CD14-positive monocyte (primary cell): ENCODE measurements at regions not wholly inside any gene's neighbourhood (a gene's known extent, or its start where the extent isn't known, plus 50 kb on each side); places are given as distances from the start of the nearest gene placed in this dataset.

Experiments used
- DNase-seq, 3 donors: peaks; one replicate each; pipeline ENCODE4 v3.0.0-alpha.2; 2011 to 2022
- H2AFZ ChIP-seq: 2 replicates; pipeline ENCODE4 v1.6.0; 2012; ENCODE audit warnings: mild to moderate bottlenecking, low read depth, low read length, inconsistent platforms; ENCODE audit not compliant: insufficient read depth, poor library complexity, severe bottlenecking
- H3K27ac ChIP-seq, 2 donors: 1 replicate in 1 of 2; 2 replicates in 1 of 2; pipeline ENCODE4 v1.5.1; 2012 to 2013; ENCODE audit warnings: low read length in 2 of 2, control low read depth in 1 of 2, inconsistent platforms in 1 of 2, low read depth in 1 of 2, mild to moderate bottlenecking in 1 of 2
- H3K27me3 ChIP-seq, 2 donors: one replicate each; pipeline versions ENCODE4 v1.6.0 to v1.6.1; 2011 to 2013; ENCODE audit warnings: low read length in 2 of 2; ENCODE audit not compliant: control insufficient read depth in 2 of 2, insufficient read depth in 2 of 2
- H3K36me3 ChIP-seq, 2 donors: replicated peaks in 1 of 2; 1 replicate in 1 of 2; 2 replicates in 1 of 2; pipeline versions ENCODE4 v1.5.1 to v1.6.1; 2012 to 2013; ENCODE audit warnings: low read length in 2 of 2, control low read depth in 1 of 2, inconsistent platforms in 1 of 2, mild to moderate bottlenecking in 1 of 2; ENCODE audit not compliant: insufficient read depth in 2 of 2, control insufficient read depth in 1 of 2
- H3K4me1 ChIP-seq, 2 donors: 1 replicate in 1 of 2; 2 replicates in 1 of 2; pipeline versions ENCODE4 v1.5.1 to v1.6.1; 2012 to 2013; ENCODE audit warnings: low read length in 2 of 2, control low read depth in 1 of 2, inconsistent platforms in 1 of 2, mild to moderate bottlenecking in 1 of 2, moderate library complexity in 1 of 2; ENCODE audit not compliant: insufficient read depth in 2 of 2, control insufficient read depth in 1 of 2
- H3K4me2 ChIP-seq: replicated peaks from 2 replicates; pipeline ENCODE3; 2012; ENCODE audit warnings: low read length, moderate library complexity, mild to moderate bottlenecking; ENCODE audit not compliant: poor library complexity, severe bottlenecking; ENCODE audit errors: extremely low read depth
- H3K4me3 ChIP-seq, 3 experiments: fragments of 200-600 bp in 1 of 3; sonication (generic) in 1 of 3; replicated peaks in 1 of 3; 1 replicate in 2 of 3; 2 replicates in 1 of 3; pipeline ENCODE4 v1.5.1; 2011 to 2013; ENCODE audit warnings: low read length in 3 of 3, mild to moderate bottlenecking in 3 of 3, control low read depth in 2 of 3, low read depth in 2 of 3, inconsistent platforms in 1 of 3, moderate library complexity in 1 of 3
- H3K79me2 ChIP-seq: 2 replicates; pipeline ENCODE4 v1.6.0; 2012; ENCODE audit warnings: mild to moderate bottlenecking, control low read depth, inconsistent platforms, low read length, moderate library complexity; ENCODE audit not compliant: insufficient read depth
- H3K9ac ChIP-seq: 2 replicates; pipeline ENCODE4 v1.6.0; 2017; ENCODE audit warnings: low read length, mild to moderate bottlenecking; ENCODE audit not compliant: insufficient read depth, poor library complexity, severe bottlenecking
- H3K9me3 ChIP-seq, 2 donors: replicated peaks in 1 of 2; 1 replicate in 1 of 2; 2 replicates in 1 of 2; pipeline versions ENCODE4 v1.5.1 to v1.6.1; 2012 to 2013; ENCODE audit warnings: low read length in 2 of 2, control low read depth in 1 of 2; ENCODE audit not compliant: control insufficient read depth in 1 of 2, insufficient read depth in 1 of 2
- H4K20me1 ChIP-seq: 2 replicates; pipeline ENCODE4 v1.6.0; 2012; ENCODE audit warnings: mild to moderate bottlenecking, low read length, control low read depth, moderate library complexity; ENCODE audit not compliant: insufficient read depth
- H3K27ac Mint-ChIP-seq, 7 donors: one replicate each; pipeline ENCODE4 v1.8.0; 2020; ENCODE audit warnings: mild to moderate bottlenecking in 7 of 7, mixed read lengths in 7 of 7, moderate library complexity in 6 of 7, inconsistent platforms in 2 of 7
- H3K27me3 Mint-ChIP-seq, 3 donors: one replicate each; pipeline ENCODE4 v1.8.0; 2021 to 2022; ENCODE audit warnings: low read depth in 3 of 3, mild to moderate bottlenecking in 3 of 3, mixed read lengths in 3 of 3, moderate library complexity in 3 of 3, inconsistent platforms in 1 of 3
- H3K36me3 Mint-ChIP-seq, 2 donors: one replicate each; pipeline ENCODE4 v1.8.0; 2020; ENCODE audit warnings: mixed read lengths in 2 of 2, inconsistent platforms in 1 of 2, mild to moderate bottlenecking in 1 of 2
- H3K4me1 Mint-ChIP-seq: one replicate; pipeline ENCODE4 v1.8.0; 2020; ENCODE audit warnings: mild to moderate bottlenecking, mixed read lengths
- H3K4me3 Mint-ChIP-seq, 2 donors: one replicate each; pipeline ENCODE4 v1.8.0; 2020; ENCODE audit warnings: mild to moderate bottlenecking in 2 of 2, mixed read lengths in 2 of 2, moderate library complexity in 1 of 2
- H3K9me3 Mint-ChIP-seq, 7 donors: one replicate each; pipeline ENCODE4 v1.8.0; 2020 to 2022; ENCODE audit warnings: mixed read lengths in 7 of 7, mild to moderate bottlenecking in 6 of 7, moderate library complexity in 6 of 7, inconsistent platforms in 2 of 7
- WGBS: methylation state at CpG from one replicate; pipeline ENCODE4 v1.1.5; 2013; ENCODE audit warnings: missing lambda C conversion rate; ENCODE audit not compliant: insufficient coverage; 5-methylcytosine and 5-hydroxymethylcytosine counted together
- intact Hi-C, 2 donors: fragments of 100-400 bp; cut with micrococcal nuclease; formaldehyde crosslinking; loops; one replicate each; pipeline versions ENCODE4 v1.15.0 to v1.15.1; 2023
- TF ChIP-seq, protein P1 (sequence below): fragments of 200-600 bp; IDR thresholded peaks from one replicate; pipeline ENCODE4 v1.8.0; 2022; ENCODE audit warnings: antibody characterized with exemption, mild to moderate bottlenecking

DNA sequence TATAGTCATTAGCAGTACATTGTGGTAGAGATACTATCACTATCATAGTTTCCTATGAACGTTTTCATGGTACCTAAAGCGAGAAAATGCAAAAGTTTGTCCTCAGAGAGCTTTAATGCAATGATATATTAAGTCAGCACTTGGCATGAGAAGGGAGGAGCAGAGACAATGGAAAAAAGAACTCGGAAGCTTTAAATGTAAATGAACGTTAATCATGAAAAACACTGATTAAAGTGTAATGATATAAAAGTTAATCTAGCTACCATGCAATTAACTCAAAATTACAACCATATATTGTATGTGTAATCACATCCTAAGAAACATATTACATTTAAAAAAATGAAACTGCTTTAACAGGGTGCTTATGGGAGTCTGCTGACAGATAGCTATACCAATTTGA is 282.7 kb downstream of the HDGFL1 start:
- Histone ChIP-seq H2AFZ (no peak overlapping the region), H3K27ac (no peak overlapping the region), H3K79me2 (no peaks in the 10 kb centered on the region), H3K36me3 (no peaks in the 10 kb centered on the region), H3K9ac (no peak overlapping the region), H4K20me1 (no peaks in the 10 kb centered on the region), H3K9me3 (no peaks in the 10 kb centered on the region), H3K4me2 (no peak overlapping the region), H3K27me3 (no peaks in the 10 kb centered on the region), H3K4me1 (no peaks in the 10 kb centered on the region), H3K4me3 (no peak overlapping the region)
- no CpG with 5 or more reads among the region's 4 CpGs for WGBS
- no peak for DNase-seq
- H3K9me3 Mint-ChIP-seq = peaks cover 0 to 6% (median 1%) of the 10 kb centered on the region in 7 donors
- intact Hi-C loops = no loop called here
- no peak overlapping the region for H3K4me3 Mint-ChIP-seq
- no peak overlapping the region for H3K27ac Mint-ChIP-seq
- H3K27me3 Mint-ChIP-seq = no peaks in the 10 kb centered on the region
- no peaks in the 10 kb centered on the region for H3K4me1 Mint-ChIP-seq
- no peaks in the 10 kb centered on the region for H3K36me3 Mint-ChIP-seq
- TF ChIP-seq, protein P1, sequence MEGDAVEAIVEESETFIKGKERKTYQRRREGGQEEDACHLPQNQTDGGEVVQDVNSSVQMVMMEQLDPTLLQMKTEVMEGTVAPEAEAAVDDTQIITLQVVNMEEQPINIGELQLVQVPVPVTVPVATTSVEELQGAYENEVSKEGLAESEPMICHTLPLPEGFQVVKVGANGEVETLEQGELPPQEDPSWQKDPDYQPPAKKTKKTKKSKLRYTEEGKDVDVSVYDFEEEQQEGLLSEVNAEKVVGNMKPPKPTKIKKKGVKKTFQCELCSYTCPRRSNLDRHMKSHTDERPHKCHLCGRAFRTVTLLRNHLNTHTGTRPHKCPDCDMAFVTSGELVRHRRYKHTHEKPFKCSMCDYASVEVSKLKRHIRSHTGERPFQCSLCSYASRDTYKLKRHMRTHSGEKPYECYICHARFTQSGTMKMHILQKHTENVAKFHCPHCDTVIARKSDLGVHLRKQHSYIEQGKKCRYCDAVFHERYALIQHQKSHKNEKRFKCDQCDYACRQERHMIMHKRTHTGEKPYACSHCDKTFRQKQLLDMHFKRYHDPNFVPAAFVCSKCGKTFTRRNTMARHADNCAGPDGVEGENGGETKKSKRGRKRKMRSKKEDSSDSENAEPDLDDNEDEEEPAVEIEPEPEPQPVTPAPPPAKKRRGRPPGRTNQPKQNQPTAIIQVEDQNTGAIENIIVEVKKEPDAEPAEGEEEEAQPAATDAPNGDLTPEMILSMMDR = no peak

DNA sequence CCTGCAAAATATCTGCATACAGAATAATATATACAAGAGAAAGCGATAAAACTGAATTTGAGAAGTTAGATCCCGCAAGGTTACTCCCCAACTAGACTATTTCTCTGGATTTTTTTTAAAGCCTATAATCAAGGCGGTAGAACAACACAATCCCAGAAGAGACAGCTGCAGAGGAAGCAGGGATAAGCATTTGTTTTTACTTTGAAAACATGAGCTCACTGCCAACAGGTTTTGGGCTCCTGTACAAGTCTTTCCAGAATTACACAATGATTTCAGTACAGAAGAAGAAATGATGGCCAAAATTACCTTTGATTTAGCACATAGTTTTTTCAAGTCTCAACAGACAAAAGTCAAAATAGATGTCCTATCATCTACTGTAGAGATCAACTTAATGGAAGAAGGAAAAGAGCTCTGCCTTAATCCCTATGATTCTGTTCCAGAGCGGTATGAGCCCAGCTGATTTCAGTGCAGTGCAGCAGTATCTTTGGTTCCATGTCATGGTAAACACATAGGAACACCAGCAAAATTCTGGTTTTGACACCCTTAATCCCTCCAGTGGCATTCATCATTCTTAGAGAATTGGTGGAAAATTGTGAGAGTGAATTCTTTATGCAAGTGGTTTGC is 304.3 kb downstream of the HDGFL1 start:
- Histone ChIP-seq H3K27me3 (no peaks in the 10 kb centered on the region), H3K9me3 (peaks cover 0 to 8% of the 10 kb centered on the region in 2 donors), H3K4me1 (no peaks in the 10 kb centered on the region), H3K27ac (no peak overlapping the region), H3K36me3 (no peaks in the 10 kb centered on the region), H3K9ac (no peak overlapping the region), H3K4me2 (no peak overlapping the region), H3K4me3 (no peak overlapping the region), H4K20me1 (no peaks in the 10 kb centered on the region), H2AFZ (no peak overlapping the region), H3K79me2 (no peaks in the 10 kb centered on the region)
- intact Hi-C loops = no loop called here
- H3K4me3 Mint-ChIP-seq = no peak overlapping the region
- WGBS = no CpG with 5 or more reads among the region's 4 CpGs
- DNase-seq = no peak
- H3K27ac Mint-ChIP-seq = no peak overlapping the region
- H3K27me3 Mint-ChIP-seq = no peaks in the 10 kb centered on the region
- no peaks in the 10 kb centered on the region for H3K4me1 Mint-ChIP-seq
- no peaks in the 10 kb centered on the region for H3K36me3 Mint-ChIP-seq
- TF ChIP-seq, protein P1 = no peak
- H3K9me3 Mint-ChIP-seq = peaks cover 0 to 16% (median 10%) of the 10 kb centered on the region in 7 donors
